GM18868 (cell line): ENCODE measurements at regions not wholly inside any gene's neighbourhood (a gene's known extent, or its start where the extent isn't known, plus 50 kb on each side); places are given as distances from the start of the nearest gene placed in this dataset.

Experiments used
- ATAC-seq: cut with Tn5 transposase; IDR thresholded peaks from one replicate; pipeline ENCODE4 v1.9.1; 2021; ENCODE audit warnings: mild to moderate bottlenecking, moderate library complexity; ENCODE audit not compliant: unreplicated experiment

- no peak for ATAC-seq
Measured at GRCh38 chr12:41983394-41983793, 161.3 kb downstream of the GXYLT1 start.

GRCh38 chr12:41981758-41982157 lies 162.9 kb downstream of the GXYLT1 start:
- ATAC-seq: no peak

GRCh38 chr12:41981013-41981412 lies 163.7 kb downstream of the GXYLT1 start:
- ATAC-seq: no peak

GRCh38 chr12:41980390-41980789 lies 164.3 kb downstream of the GXYLT1 start:
- ATAC-seq: no peak

- no peak for ATAC-seq
Measured at GRCh38 chr12:41979574-41979973, 165.1 kb downstream of the GXYLT1 start.

- no peak for ATAC-seq
Measured at GRCh38 chr12:41972598-41972997, 172.1 kb downstream of the GXYLT1 start.

- no peak for ATAC-seq
Measured at GRCh38 chr12:41972196-41972595, 172.5 kb downstream of the GXYLT1 start.

- no peak for ATAC-seq
Measured at GRCh38 chr12:41970744-41971143, 173.9 kb downstream of the GXYLT1 start.

- no peak for ATAC-seq
Measured at GRCh38 chr12:41968599-41968998, 176.1 kb downstream of the GXYLT1 start.

- no peak for ATAC-seq
Measured at GRCh38 chr12:41967668-41968500, 176.8 kb downstream of the GXYLT1 start.

GRCh38 chr12:41966916-41967315 lies 177.8 kb downstream of the GXYLT1 start:
- ATAC-seq: no peak

GRCh38 chr12:41966001-41966400 lies 178.7 kb downstream of the GXYLT1 start:
- ATAC-seq: no peak

GRCh38 chr12:41963398-41963797 lies 181.3 kb downstream of the GXYLT1 start:
- ATAC-seq: no peak

- ATAC-seq: no peak
Measured at GRCh38 chr12:41962171-41962572, 182.5 kb downstream of the GXYLT1 start.

GRCh38 chr12:41959271-41959670 lies 185.4 kb downstream of the GXYLT1 start:
- ATAC-seq: no peak

- no peak for ATAC-seq
Measured at GRCh38 chr12:41956353-41956752, 188.3 kb downstream of the GXYLT1 start.

- ATAC-seq: no peak
Measured at GRCh38 chr12:41950455-41950854, 194.2 kb downstream of the GXYLT1 start.

- ATAC-seq: no peak
Measured at GRCh38 chr12:41946106-41946505, 198.6 kb downstream of the GXYLT1 start.

GRCh38 chr12:41944216-41944615 lies 200.5 kb downstream of the GXYLT1 start:
- ATAC-seq: no peak

- no peak for ATAC-seq
Measured at GRCh38 chr12:41943671-41944070, 201.0 kb downstream of the GXYLT1 start.

GRCh38 chr12:41942354-41942753 lies 202.3 kb downstream of the GXYLT1 start:
- ATAC-seq: no peak

GRCh38 chr12:41941079-41941478 lies 203.6 kb downstream of the GXYLT1 start:
- no peak for ATAC-seq

- ATAC-seq: no peak
Measured at GRCh38 chr12:41940571-41940970, 204.1 kb downstream of the GXYLT1 start.
